Central memory CD4-positive, alpha-beta T cell (primary cell): ENCODE measurements at regions not wholly inside any gene's neighbourhood (a gene's known extent, or its start where the extent isn't known, plus 50 kb on each side); places are given as distances from the start of the nearest gene placed in this dataset.
"Not testable (repeated sequence)": the region's sequence is repeated elsewhere in the genome, so short reads cannot be mapped to it uniquely, and the experiment has no call there.

Experiments
- DNase-seq: peaks from one replicate; pipeline ENCODE4 v3.0.0; 2022

GRCh38 chr16:66091471-66091891, 275.0 kb upstream of the CDH5 start:
- no peak for DNase-seq

DNA sequence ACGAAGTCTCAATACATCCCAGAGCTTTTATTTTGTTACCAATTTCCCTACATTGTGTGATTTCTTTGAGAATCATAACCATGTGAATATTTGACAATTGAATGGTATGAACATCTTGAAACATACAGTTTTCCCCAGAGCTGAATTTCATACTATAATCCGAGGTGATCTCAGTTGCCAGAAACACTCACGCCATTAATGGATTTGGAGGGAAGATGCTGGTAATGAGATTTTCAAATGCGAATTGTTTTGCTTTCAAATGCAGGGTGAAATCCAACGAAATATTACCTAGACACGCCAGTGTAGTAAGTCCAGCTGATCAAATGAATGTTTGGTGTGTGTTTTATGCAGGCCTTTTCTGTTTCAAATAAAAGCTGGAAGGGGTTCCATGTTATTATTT, 277.8 kb upstream of the CDH5 start:
- DNase-seq: no peak

GRCh38 chr16:66087308-66087707, 279.2 kb upstream of the CDH5 start:
- DNase-seq: no peak

- DNase-seq: no peak
Observed at GRCh38 chr16:66085651-66086050, 280.8 kb upstream of the CDH5 start.

GRCh38 chr16:66084731-66085130, 281.8 kb upstream of the CDH5 start:
- DNase-seq: not testable (repeated sequence)

DNA sequence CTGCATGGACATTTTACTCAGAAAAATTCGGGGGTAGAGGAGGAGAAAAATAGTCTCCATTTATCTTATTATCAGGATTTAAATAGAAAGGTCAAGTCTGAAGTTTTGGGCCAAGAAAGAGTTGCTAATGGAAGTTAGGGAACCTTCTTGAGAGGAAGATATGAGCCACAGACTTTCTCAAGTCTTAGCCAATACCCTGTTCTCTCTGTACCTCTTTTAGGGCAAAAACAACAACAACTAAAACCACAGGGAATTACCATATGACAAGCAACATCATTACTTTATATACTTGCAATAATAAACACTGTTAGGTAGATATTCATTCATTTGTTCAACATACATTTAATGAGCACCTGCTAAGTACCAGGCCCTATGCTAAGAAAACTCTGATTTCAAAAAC, 282.2 kb upstream of the CDH5 start:
- no peak for DNase-seq

- DNase-seq: no peak
Observed at GRCh38 chr16:66083171-66083570, 283.3 kb upstream of the CDH5 start.

GRCh38 chr16:66082424-66082823, 284.1 kb upstream of the CDH5 start:
- no peak for DNase-seq

DNA sequence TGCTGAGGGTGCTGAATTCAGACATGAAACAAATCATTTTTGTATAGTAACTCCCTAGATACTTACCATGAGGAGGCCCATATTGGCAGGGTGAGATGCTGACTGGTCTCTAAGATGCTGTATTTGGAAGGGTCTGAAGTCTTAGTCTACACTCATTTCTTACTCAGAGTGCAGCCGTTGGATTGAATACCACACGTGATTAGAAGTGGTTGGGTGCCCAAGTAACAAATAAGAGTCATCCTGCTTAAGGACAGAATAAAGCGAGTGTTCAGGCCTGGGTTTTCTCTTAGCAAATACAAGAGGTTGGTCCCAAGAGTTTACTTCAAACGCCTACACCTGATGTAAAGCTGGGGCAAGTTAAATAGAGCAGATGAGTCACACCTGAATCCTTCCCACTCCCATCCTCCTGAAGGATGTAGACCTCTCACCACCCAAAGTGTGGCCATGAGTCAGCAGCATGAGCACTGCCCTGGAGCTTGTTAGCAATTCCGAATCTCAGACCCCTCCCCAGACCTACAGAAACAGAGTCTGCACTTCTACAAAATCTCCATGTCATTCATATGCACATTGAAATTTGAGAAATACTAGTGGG, 284.6 kb upstream of the CDH5 start:
- DNase-seq: no peak

GRCh38 chr16:66079671-66080334, 286.7 kb upstream of the CDH5 start:
- DNase-seq: no peak

- no peak for DNase-seq
Observed at GRCh38 chr16:66070140-66070917, 296.2 kb upstream of the CDH5 start.

DNA sequence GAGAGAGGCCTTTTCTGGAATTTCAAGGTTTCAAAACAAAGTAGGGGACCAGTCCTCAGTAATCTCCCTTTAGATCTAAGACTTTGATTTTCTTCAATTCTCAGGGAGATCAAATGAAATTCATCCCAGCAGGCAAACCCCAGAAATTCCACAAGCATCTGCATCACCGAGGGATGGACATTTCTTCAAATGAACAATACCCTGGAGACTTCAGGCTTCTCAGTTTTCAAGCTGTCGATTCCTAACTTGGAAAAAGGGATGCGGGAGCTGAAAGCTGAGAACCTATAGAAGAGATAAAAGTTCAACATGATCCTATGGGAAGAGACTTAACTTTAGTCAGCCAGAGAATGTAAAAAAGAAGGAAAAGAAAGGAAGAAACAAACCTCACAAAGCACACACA, 296.9 kb upstream of the CDH5 start:
- DNase-seq: no peak

DNA sequence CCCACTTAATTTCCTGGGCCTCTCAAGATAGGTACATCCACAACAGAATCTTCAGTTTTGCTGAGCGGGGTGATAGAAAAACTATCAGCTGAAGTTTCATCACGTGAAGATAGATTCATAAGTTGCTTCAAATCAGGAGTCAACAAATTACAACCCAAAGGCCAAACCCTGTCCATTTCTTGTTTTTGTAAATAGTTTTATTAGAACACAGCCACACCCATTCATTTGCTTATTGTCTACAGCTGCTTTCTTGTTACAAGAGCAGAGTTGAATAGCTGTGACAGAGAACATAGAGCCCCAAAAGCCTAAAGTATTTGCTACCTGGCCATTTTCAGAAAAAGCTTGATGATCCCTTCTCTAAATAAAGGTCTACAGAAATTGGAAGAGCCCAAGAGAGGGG, 300.1 kb upstream of the CDH5 start:
- no peak for DNase-seq

- no peak for DNase-seq
Observed at GRCh38 chr16:66065925-66066324, 300.6 kb upstream of the CDH5 start.

- no peak for DNase-seq
Observed at GRCh38 chr16:66064801-66065530, 301.5 kb upstream of the CDH5 start.

GRCh38 chr16:66058832-66059231, 307.7 kb upstream of the CDH5 start:
- DNase-seq: no peak

DNA sequence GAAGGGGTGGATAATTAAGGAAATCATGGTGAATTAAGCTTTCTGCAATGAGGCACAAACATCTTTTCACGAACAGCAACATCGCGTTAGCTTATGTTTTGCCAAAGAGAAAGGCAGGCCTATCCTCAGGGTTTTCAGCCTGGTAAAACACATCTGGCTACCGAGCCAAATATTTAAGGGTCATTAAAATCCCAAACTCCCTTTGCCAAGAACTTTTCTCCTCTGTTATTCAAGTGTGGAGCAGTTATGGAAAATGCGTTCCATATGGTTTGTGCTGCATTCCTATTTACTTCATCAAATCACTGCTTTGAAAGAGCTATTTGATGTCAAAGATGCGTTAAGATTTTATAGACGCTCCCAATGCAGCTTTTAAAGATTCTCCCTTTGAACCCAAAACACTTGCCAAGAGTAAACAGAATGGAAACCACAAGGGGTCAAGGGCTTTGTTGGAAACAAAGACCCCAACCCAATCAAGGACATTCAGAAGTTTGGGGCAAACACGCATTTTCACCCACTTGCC, 308.3 kb upstream of the CDH5 start:
- DNase-seq: no peak

- DNase-seq: no peak
Observed at GRCh38 chr16:66057057-66057456, 309.4 kb upstream of the CDH5 start.

GRCh38 chr16:66054095-66054494, 312.4 kb upstream of the CDH5 start:
- DNase-seq: no peak

GRCh38 chr16:66052745-66053144, 313.7 kb upstream of the CDH5 start:
- no peak for DNase-seq

DNA sequence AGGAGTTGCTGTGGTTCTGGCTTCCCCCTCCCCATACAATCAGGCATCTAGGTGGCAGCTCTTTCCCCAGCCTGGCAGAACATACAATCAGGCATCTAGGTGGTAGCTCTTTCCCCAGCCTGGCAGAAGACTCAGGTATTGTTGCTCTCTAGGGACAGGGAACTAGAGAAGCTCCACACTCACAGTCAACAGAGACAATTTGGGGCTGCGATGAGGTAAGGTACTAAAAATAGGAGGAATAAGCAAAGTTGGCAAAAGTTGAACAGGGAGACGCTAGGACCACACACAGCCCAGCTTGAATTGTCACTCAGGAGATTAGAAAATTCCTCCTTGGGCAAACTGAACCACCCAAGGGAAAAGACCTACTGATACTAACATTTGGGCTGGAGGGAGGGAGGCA, 315.5 kb upstream of the CDH5 start:
- no peak for DNase-seq

- no peak for DNase-seq
Observed at GRCh38 chr16:66049865-66050264, 316.6 kb upstream of the CDH5 start.

GRCh38 chr16:66045626-66046025, 320.9 kb upstream of the CDH5 start:
- DNase-seq: no peak
